NCI-H1930 (cell line): ENCODE measurements at regions not wholly inside any gene's neighbourhood (a gene's known extent, or its start where the extent isn't known, plus 50 kb on each side); places are given as distances from the start of the nearest gene placed in this dataset.
"Not testable (repeated sequence)": the region's sequence is repeated elsewhere in the genome, so short reads cannot be mapped to it uniquely, and the experiment has no call there.

ENCODE experiments used
- DNase-seq, 2 experiments: peaks; one replicate each; lab custom pipeline; 2025; lab: John Stamatoyannopoulos, UW

- DNase-seq: no peak
These were observed 149.8 kb upstream of the ANKRD55 start for GRCh38 chr5:56382896-56383295.

GRCh38 chr5:56377573-56377972 lies 144.4 kb upstream of the ANKRD55 start:
- no peak for DNase-seq

- no peak for DNase-seq
These were observed 143.0 kb upstream of the ANKRD55 start for GRCh38 chr5:56376128-56376527.

GRCh38 chr5:56375011-56375410 lies 141.9 kb upstream of the ANKRD55 start:
- no peak for DNase-seq

GRCh38 chr5:56372491-56372890 lies 139.4 kb upstream of the ANKRD55 start:
- DNase-seq: not testable (repeated sequence)

- no peak for DNase-seq
These were observed 136.3 kb upstream of the ANKRD55 start for GRCh38 chr5:56369361-56369811.

GRCh38 chr5:56367748-56368147 lies 134.6 kb upstream of the ANKRD55 start:
- DNase-seq: no peak

- no peak for DNase-seq
These were observed 133.9 kb upstream of the ANKRD55 start for GRCh38 chr5:56366986-56367385.

GRCh38 chr5:56361398-56361797 lies 128.3 kb upstream of the ANKRD55 start:
- no peak for DNase-seq

- no peak for DNase-seq
These were observed 127.7 kb upstream of the ANKRD55 start for GRCh38 chr5:56360816-56361215.

- DNase-seq: no peak
These were observed 126.9 kb upstream of the ANKRD55 start for GRCh38 chr5:56359809-56360685.

GRCh38 chr5:56358703-56359681 lies 125.9 kb upstream of the ANKRD55 start:
- no peak for DNase-seq

- no peak for DNase-seq
These were observed 124.9 kb upstream of the ANKRD55 start for GRCh38 chr5:56358046-56358445.

GRCh38 chr5:56357426-56357825 lies 124.3 kb upstream of the ANKRD55 start:
- DNase-seq: no peak

GRCh38 chr5:56356836-56357160 lies 123.7 kb upstream of the ANKRD55 start:
- DNase-seq: no peak

GRCh38 chr5:56356121-56356835 lies 123.1 kb upstream of the ANKRD55 start:
- no peak for DNase-seq

GRCh38 chr5:56354836-56355235 lies 121.7 kb upstream of the ANKRD55 start:
- no peak for DNase-seq

- DNase-seq: no peak
These were observed 119.9 kb upstream of the ANKRD55 start for GRCh38 chr5:56352808-56353590.

GRCh38 chr5:56350597-56351170 lies 117.6 kb upstream of the ANKRD55 start:
- peak in 1 of 2 experiments; percentile 55 for DNase-seq

GRCh38 chr5:56350011-56350596 lies 117.0 kb upstream of the ANKRD55 start:
- no peak for DNase-seq

GRCh38 chr5:56349461-56349860 lies 116.3 kb upstream of the ANKRD55 start:
- no peak for DNase-seq
